Hepatocyte (in vitro differentiated cells): ENCODE measurements at regions not wholly inside any gene's neighbourhood (a gene's known extent, or its start where the extent isn't known, plus 50 kb on each side); places are given as distances from the start of the nearest gene placed in this dataset.

Experiments used
- EZH2 ChIP-seq: fragments of 200-600 bp; sonication (generic); IDR thresholded peaks from 2 replicates; pipeline ENCODE4 v1.6.1; 2016; ENCODE audit warnings: antibody characterized with exemption, mild to moderate bottlenecking, borderline replicate concordance
- EZH2phosphoT487 ChIP-seq: fragments of 200-600 bp; sonication (generic); IDR thresholded peaks from one replicate; pipeline ENCODE4 v1.6.1; 2018; ENCODE audit warnings: antibody characterized with exemption, mild to moderate bottlenecking, low read depth, moderate library complexity; ENCODE audit not compliant: unreplicated experiment, severe bottlenecking
- TF ChIP-seq, protein P1 (sequence below): fragments of 200-600 bp; sonication (generic); IDR thresholded peaks from 2 replicates; pipeline ENCODE4 v1.5.1; 2016; ENCODE audit warnings: antibody characterized with exemption, mild to moderate bottlenecking; ENCODE audit not compliant: poor library complexity

DNA sequence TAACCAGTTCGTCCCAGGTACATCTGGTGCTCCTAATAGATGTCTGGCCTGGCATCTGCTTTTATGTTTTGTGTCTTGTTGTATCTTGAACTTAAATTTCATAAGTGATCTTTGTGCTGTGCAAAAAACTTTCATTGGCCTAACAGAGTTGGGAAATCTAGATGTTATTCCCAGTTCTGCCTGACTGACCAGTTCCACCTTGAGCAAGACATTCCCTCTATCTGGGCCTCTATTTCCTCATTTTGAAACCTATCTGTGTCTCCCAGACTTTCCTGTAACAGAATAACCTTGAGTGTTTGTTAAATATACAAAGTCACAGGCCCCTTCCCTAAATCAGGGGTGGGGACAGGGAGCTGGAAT lies 56.6 kb upstream of the EPCAM start:
- TF ChIP-seq, protein P1, sequence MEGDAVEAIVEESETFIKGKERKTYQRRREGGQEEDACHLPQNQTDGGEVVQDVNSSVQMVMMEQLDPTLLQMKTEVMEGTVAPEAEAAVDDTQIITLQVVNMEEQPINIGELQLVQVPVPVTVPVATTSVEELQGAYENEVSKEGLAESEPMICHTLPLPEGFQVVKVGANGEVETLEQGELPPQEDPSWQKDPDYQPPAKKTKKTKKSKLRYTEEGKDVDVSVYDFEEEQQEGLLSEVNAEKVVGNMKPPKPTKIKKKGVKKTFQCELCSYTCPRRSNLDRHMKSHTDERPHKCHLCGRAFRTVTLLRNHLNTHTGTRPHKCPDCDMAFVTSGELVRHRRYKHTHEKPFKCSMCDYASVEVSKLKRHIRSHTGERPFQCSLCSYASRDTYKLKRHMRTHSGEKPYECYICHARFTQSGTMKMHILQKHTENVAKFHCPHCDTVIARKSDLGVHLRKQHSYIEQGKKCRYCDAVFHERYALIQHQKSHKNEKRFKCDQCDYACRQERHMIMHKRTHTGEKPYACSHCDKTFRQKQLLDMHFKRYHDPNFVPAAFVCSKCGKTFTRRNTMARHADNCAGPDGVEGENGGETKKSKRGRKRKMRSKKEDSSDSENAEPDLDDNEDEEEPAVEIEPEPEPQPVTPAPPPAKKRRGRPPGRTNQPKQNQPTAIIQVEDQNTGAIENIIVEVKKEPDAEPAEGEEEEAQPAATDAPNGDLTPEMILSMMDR, result no peak
- no peak for TF ChIP-seq EZH2
- no peak for TF ChIP-seq EZH2phosphoT487
